ENCODE measurements at regions not wholly inside any gene's neighbourhood (a gene's known extent, or its start where the extent isn't known, plus 50 kb on each side); places are given as distances from the start of the nearest gene placed in this dataset.

- Mint-ChIP-seq H3K4me1 (peaks cover 11% of the 10 kb centered on the region), H3K4me3 (no peak overlapping the region), H3K9me3 (no peaks in the 10 kb centered on the region), H3K27me3 (ENCODE audit: low read depth, poor library complexity) (no peaks in the 10 kb centered on the region), H3K27ac (peak overlapping the region; percentile 22), H3K36me3 (ENCODE audit: low read depth) (no peaks in the 10 kb centered on the region)
- no peak for TF ChIP-seq CTCF (IDR thresholded peaks at IDR 0.05)
- no peak for DNase-seq
Observed at GRCh38 chr2:188819792-188820191, 154.4 kb upstream of the COL3A1 start.

GRCh38 chr2:188820576-188820975 is 153.6 kb upstream of the COL3A1 start:
- Mint-ChIP-seq H3K27me3 (ENCODE audit: low read depth, poor library complexity) (no peaks in the 10 kb centered on the region), H3K36me3 (ENCODE audit: low read depth) (no peaks in the 10 kb centered on the region), H3K9me3 (no peaks in the 10 kb centered on the region), H3K4me1 (peaks cover 11% of the 10 kb centered on the region), H3K4me3 (no peak overlapping the region), H3K27ac (no peak overlapping the region)
- TF ChIP-seq CTCF (IDR thresholded peaks at IDR 0.05): no peak
- no peak for DNase-seq

GRCh38 chr2:188824125-188824524 is 150.0 kb upstream of the COL3A1 start:
- H3K27me3 Mint-ChIP-seq (ENCODE audit: low read depth, poor library complexity): no peaks in the 10 kb centered on the region
- no peak for TF ChIP-seq CTCF (IDR thresholded peaks at IDR 0.05)

GRCh38 chr2:188833331-188833730 is 140.8 kb upstream of the COL3A1 start:
- DNase-seq: no peak
- no peaks in the 10 kb centered on the region for H3K4me1 Mint-ChIP-seq
- TF ChIP-seq CTCF (IDR thresholded peaks at IDR 0.05): no peak
- H3K36me3 Mint-ChIP-seq (ENCODE audit: low read depth): no peaks in the 10 kb centered on the region
- H3K27ac Mint-ChIP-seq: no peak overlapping the region
- H3K4me3 Mint-ChIP-seq: no peak overlapping the region
- H3K9me3 Mint-ChIP-seq: peaks cover 18% of the 10 kb centered on the region
- H3K27me3 Mint-ChIP-seq (ENCODE audit: low read depth, poor library complexity): peaks cover 3% of the 10 kb centered on the region

More at GRCh38 chr2:188824125-188824524, 150.0 kb upstream of the COL3A1 start:
- Mint-ChIP-seq H3K4me1 (peaks cover 11% of the 10 kb centered on the region), H3K27ac (no peak overlapping the region), H3K36me3 (ENCODE audit: low read depth) (no peaks in the 10 kb centered on the region), H3K4me3 (no peak overlapping the region), H3K9me3 (no peaks in the 10 kb centered on the region)
- DNase-seq: no peak

- TF ChIP-seq CTCF (IDR thresholded peaks at IDR 0.05): no peak
- Mint-ChIP-seq H3K4me1 (no peaks in the 10 kb centered on the region), H3K36me3 (ENCODE audit: low read depth) (no peaks in the 10 kb centered on the region), H3K27me3 (ENCODE audit: low read depth, poor library complexity) (peaks cover 3% of the 10 kb centered on the region), H3K9me3 (peaks cover 23% of the 10 kb centered on the region), H3K4me3 (no peak overlapping the region), H3K27ac (no peak overlapping the region)
- DNase-seq: no peak
Observed at GRCh38 chr2:188833799-188834198, 140.4 kb upstream of the COL3A1 start.

- Mint-ChIP-seq H3K27ac (no peak overlapping the region), H3K4me1 (no peaks in the 10 kb centered on the region), H3K36me3 (ENCODE audit: low read depth) (no peaks in the 10 kb centered on the region), H3K4me3 (no peak overlapping the region), H3K9me3 (peaks cover 23% of the 10 kb centered on the region), H3K27me3 (ENCODE audit: low read depth, poor library complexity) (peaks cover 3% of the 10 kb centered on the region)
- DNase-seq: no peak
- no peak for TF ChIP-seq CTCF (IDR thresholded peaks at IDR 0.05)
Observed at GRCh38 chr2:188835006-188835405, 139.2 kb upstream of the COL3A1 start.

Data from nephron progenitor cell (in vitro differentiated cells).